Left colon (tissue), 2 donors: ENCODE measurements at regions not wholly inside any gene's neighbourhood (a gene's known extent, or its start where the extent isn't known, plus 50 kb on each side); places are given as distances from the start of the nearest gene placed in this dataset.
"Not testable (repeated sequence)": the region's sequence is repeated elsewhere in the genome, so short reads cannot be mapped to it uniquely, and the experiment has no call there.

Source experiments
- ATAC-seq: fragments of 200-7000 bp; cut with Tn5 transposase; one replicate; pipeline ENCODE4 v1.9.1; 2020; ENCODE audit warnings: mild to moderate bottlenecking, moderate library complexity
- DNase-seq, 2 donors: peaks; one replicate each; pipeline ENCODE4 v3.0.0-alpha.2; 2020
- intact Hi-C, 2 donors: fragments of 100-400 bp; cut with DNase I in 1 of 2; cut with micrococcal nuclease in 1 of 2; formaldehyde crosslinking; loops; one replicate each; pipeline versions ENCODE4 v1.11.2 to v1.14.0; 2022; cut with DNase I, micrococcal nuclease
- donor health status: DM: no; HTN: no; CAD: no.
- donor health status: DM: yes; HTN: yes; CAD: no.

DNA sequence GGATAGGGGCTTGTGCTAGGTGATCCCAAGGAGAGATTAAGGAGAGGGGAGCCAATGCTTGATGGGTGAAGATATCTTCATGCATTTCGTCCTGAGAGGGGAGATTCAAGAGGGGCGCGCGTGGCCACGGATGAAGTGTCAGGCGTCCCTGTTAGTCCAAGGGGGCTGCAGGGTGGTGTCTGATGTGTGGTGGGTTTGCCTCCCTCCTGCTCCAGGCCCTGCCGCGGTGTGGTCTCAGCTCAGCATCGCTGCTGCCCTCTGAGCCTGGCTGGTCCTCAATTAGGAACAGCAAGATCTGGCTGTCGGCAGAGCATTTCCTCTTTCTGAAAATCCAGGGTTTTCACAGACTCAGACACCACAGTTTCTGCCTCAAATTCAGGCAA is 318.0 kb downstream of the THBS2 start:
- no peak for DNase-seq
- intact Hi-C loops: no loop called here
- ATAC-seq: no peak

DNA sequence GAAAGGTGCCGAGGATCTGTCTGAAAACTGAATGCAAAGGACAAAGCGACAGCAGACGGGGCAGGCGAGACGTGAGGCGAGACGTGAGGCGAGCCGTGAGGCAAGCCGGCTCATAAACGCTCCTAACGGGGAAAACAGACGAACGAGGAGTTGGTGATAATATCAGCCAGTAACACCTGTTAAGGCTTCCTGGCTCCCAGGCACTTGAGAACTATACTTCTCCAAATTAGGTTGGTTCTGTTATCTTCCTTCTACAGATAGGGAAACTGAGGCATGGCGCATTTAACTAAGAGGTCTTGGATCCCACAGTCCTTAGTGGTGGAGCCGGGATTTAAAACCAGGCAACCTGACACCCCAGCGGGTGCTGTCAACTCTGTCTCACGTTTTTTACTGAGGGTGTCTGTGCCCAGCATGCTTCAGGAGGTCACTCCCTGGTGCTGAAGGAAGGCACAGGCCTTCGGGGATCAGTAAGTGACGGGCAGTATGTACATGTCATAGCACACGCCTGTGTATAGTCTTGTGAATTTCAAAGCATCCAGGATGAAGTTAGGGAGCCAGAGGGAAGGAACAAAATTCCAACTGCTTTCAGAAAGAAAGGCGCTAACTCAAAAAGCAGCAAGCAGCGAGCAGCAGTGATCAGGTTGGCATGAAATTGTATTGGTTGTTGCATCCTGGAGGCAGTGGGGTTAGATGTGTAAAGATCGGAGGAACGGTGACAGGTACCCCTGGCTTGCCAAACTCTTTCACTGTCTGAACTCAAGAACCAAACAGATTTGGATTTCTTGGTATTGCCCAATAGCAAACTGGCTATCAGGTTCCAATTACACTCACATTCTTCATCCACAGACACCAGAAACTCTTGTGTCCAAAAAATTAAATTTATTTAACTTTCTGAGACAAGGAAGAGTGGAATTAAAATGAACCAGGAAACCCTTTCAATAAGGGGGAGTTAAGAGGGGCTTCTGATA is 318.7 kb downstream of the THBS2 start:
- DNase-seq (no peak), ATAC-seq (no peak)
- intact Hi-C loops: no loop called here

DNA sequence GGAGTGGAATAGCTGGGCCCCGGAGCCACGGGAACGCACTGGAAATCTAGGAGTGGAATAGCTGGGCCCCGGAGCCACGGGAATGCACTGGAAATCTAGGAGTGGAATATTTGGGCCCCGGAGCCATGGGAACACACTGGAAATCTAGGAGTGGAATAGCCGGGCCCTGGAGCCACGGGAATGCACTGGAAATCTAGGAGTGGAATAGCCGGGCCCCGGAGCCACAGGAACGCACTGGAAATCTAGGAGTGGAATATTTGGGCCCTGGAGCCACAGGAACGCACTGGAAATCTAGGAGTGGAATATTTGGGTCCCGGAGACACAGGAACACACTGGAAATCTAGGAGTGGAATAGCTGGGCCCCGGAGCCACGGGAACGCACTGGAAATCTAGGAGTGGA is 321.5 kb downstream of the THBS2 start:
- DNase-seq, ATAC-seq, intact Hi-C loops: not testable (repeated sequence)

DNA sequence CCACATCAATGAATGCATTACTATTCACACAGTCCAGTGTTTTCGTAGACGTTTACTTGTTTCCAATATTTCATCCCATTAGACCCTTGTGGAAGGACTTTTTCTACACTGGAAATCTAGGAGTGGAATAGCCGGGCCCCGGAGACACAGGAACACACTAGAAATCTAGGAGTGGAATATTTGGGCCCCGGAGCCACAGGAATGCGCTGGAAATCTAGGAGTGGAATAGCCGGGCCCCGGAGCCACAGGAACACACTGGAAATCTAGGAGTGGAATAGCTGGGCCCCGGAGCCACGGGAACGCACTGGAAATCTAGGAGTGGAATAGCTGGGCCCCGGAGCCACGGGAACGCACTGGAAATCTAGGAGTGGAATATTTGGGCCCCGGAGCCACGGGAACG is 322.6 kb downstream of the THBS2 start:
- intact Hi-C loops, ATAC-seq, DNase-seq: not testable (repeated sequence)

DNA sequence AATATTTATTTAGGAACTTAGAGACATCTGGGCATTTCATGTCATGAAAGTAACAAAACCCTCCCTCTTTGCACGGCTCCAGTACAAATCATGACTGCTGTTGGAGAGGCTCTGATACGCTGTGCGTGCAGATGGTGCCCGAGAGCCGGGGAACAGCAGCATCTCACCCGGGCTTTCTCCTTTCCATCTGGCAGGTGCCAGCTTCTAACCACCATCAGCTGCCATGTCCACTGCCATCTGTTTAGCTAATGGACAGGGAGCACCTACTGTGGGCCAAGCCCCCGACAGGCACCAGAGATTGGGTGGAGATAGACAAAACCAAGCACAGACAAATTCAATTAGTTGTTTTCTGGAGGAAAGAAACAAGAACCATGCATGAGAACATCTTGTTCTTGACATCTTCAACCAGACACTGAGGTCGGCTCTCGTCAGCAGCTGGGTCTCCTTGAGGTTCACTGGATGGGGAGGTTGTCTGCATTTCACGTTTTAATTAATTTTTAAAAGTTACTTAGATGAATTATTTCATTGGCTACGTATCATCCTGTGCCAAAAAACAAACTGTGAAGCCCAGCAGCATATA is 323.7 kb downstream of the THBS2 start:
- no peak for ATAC-seq
- intact Hi-C loops: no loop called here
- DNase-seq: no peak

DNA sequence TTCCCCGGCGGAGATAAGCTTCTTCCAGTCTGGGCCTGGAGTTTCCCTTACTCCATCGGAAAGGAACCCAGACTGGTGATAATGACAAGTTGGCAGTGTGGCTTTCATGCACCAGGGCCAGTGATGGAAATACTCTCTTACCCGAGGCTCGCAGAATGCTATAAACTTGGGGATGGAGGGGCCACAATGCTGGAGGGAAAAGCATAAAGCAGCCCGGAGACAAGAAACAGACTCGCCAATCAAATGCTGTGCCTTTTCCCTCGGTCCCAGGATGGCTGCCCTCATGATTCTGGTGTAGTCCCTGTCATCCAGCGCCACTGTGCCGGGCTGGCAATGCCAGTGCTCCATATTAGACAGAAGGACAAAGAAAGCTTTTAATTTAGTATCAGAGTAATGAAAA is 325.6 kb downstream of the THBS2 start:
- DNase-seq (no peak), ATAC-seq (no peak)
- intact Hi-C loops: no loop called here

DNA sequence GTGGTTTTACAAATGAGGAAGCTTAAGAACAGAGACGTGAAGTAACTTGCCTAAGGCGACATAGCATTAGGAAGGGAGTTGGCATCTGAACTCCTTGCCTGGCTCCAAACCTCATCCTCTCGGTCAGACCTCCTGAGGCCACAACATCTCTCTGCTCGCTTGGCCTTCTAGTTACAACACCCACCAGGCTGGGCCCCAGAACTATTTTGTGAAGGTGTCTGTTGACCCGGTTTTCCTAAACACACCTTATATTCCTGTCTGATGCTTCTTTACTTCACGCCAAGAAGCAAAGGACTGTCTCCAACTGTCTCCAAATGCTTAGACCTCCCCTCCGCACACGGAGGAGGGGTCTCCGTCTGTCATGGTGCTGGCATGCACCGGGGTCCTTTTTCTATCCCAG is 326.6 kb downstream of the THBS2 start:
- ATAC-seq: no peak
- intact Hi-C loops: no loop called here
- no peak for DNase-seq

DNA sequence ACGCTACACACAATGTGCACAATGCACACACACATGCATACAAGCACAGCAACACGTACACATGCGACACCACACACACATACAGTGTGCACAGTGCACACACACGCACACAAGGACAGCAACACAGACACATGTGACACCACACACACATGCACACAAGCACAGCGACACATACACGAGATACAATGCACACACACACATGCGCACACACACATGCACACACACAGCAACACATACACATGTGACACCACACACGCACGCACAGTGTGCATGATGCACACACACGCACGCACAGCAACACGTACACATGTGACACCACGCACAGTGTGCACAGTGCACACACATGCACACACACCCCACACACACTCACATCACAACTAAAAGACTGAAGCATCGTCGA is 327.3 kb downstream of the THBS2 start:
- no peak for ATAC-seq
- no peak for DNase-seq

DNA sequence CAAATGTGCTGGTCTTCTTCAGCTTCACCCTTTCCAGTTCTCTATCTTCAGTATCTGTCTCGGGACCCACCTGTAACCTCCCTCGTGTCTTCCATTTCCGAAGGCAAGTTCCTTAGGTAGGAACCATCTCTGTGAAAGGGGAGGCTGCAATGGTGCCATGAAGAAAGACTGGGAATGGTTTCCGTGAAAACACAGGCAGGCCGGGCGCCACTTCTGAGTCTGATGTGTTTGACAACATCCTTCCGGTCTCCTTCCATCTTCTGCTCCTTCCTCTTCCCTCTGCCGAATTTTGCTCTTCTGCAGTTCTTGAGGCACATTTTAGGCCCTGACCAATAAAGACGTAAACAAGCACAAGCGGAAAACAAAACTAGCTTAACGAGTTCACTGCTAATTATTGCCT is 328.0 kb downstream of the THBS2 start:
- no peak for ATAC-seq
- DNase-seq: no peak
- intact Hi-C loops: no loop called here

More for the DNA sequence above, 327.3 kb downstream of the THBS2 start:
- intact Hi-C loops: no loop called here

DNA sequence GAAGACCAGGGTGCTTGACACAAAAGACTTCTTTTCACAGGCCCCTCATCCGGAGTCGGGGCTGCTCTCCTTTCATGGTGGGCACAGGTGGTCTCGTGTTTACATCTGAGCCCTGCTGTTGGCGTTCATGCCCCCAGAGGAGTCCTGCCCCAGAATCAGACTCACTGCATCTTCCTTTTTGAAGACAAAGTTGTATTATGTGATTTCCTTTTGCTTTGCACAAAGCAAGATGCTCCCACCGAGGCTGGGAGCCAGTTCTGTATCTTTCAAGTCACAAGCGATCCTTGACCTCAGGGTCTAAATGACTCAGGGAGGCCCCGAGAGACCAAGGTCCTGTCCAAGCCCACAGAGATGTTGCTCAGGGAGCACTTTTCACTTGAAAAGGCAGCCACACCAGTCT is 330.5 kb downstream of the THBS2 start:
- intact Hi-C loops: no loop called here
- ATAC-seq: no peak
- DNase-seq: no peak

DNA sequence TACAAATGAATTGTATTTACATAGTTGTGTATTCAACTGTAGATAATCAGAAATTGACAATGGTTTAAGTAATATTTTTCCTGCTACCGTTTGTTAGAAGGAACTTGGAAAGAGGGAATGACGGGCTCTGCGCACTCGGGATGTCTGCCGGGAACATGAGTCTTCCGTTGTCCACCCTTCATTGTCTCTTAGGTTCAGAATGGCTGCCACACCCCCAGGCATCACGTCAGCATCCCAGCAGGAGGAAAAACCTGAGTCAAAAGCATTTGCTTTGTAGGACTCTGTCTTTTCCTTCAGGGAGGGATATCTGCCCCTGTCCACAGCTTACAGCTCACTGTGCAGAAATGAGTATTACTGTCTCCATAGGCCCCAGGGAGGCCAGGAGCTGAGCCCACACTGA is 331.2 kb downstream of the THBS2 start:
- DNase-seq (no peak), ATAC-seq (no peak)
- intact Hi-C loops: no loop called here

DNA sequence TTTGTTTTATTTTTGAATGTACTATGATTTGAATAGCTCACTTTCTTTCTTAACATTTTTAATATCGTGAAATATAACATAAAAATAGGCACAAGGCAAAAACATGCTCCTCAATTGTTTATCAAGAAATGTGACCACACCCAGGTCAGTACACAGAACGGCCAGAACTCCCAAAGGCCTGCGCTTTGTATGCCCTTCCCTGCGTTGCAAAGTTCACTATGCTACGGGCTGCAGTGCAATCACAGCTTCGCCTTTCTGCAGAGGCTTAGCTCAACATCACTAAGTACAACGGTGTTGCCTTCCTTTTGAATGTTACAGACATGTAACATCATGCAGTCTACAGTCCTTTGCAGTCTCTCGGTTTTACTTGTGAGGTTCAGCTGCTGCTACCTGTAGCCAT is 333.4 kb downstream of the THBS2 start:
- intact Hi-C loops: no loop called here
- DNase-seq (peak; percentile 54 to 74), ATAC-seq (peak; percentile 91)

DNA sequence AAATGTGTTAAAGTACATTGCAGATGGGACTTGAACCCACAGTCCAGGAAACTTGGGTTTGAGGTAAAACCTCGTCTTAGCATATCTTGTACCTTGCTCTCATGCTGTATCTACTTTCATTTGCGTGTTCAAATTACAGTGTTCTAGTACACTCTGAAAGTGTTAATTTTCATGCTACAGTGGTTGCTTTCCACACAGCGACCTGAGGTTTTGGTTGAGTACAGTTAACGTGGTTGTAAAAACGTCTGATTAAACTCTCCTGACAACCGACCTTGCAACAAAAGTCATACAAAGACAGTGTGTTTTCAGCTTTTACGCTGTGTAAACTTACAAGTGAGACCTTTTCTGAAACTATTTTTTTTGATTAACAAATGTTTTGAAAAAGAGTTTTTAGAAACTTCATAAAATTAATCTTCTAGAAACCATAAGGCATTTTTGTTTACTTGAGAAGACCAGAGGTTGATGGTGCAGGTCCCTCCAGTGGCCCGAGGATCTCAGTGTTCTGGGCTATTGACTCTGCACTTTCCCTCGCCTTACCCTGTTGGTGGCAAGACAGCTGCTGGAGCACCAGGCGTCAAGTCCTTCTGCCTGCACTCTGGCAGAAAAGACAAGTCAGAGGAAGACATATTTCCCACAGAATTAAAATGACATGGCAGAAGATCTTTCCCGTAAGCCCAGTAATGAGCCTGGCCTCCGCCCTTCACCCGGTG is 334.0 kb downstream of the THBS2 start:
- intact Hi-C loops: no loop called here
- DNase-seq (no peak), ATAC-seq (peak; percentile 16)

DNA sequence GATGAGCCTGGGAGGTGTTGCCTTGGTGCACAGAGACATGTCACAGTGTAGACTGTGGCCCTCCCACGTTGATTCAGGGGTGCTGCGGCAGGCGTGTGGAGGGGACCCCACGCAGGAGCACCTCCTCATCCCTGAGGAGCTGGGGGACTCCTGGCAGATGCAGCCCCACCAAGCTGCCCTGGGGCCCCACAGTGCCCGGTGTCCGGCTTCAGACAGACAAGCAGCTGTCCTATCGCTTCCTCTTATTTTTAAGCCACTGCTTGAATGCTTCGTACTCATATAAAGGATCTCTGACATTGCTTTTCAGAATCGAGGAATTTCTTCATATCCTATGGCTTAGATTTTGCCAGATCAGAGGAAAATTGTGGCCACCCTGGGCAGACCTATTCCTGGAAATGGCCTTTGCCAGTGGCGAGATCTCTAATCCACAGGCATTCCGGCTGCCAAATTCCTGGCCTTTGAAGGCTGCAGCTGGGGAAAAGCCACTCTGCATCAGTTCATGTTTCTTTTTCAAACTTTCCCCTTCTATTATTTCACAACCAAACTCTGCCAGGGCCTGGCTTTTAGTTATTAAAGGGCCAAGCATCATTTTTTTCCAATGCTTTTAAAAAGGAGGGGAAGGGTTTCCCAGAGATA is 337.0 kb downstream of the THBS2 start:
- ATAC-seq (no peak), DNase-seq (no peak)

DNA sequence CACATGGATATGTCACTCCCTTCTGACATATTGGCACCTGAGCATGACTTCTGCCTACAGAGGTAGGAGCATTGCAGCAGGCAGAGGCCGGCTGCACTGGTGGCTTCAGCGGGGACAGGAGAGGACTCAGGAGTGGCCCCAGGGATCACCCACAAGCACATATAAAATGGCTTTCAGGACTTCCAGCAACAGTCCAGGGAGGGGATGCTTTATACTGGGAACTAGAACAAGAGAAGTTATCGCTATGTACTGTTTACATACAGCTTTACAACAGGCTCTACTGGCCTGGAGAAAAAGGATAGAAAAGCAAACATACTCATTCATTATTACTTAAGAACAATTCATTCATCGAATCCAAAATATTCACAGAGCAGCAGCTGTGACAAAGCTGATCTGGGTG is 337.8 kb downstream of the THBS2 start:
- DNase-seq: no peak
- intact Hi-C loops: no loop called here
- peak; percentile 59 for ATAC-seq

More for the DNA sequence above, 337.0 kb downstream of the THBS2 start:
- intact Hi-C loops: no loop called here

DNA sequence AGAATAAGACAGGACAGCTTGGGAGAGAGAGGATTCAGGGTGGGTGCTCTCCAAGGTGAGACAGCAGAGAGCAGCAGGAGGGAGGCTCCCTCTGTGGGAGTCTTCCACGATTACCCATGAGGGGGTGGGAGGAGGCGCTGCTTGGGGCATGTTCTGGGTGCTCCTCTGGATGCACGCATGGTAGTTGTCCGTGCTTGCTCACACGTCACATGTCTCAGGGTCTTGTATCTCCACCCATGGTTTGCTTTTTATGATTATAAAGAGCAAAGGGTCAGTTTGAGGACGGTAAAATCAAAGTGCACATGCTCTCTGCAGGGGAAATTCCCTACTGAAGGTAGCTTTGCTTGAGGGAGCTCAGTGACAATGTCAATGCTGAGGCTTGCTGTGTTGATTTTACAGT is 338.4 kb downstream of the THBS2 start:
- ATAC-seq (peak; percentile 76), DNase-seq (peak in 1 of 2 donors; percentile 53)
- intact Hi-C loops: no loop called here

DNA sequence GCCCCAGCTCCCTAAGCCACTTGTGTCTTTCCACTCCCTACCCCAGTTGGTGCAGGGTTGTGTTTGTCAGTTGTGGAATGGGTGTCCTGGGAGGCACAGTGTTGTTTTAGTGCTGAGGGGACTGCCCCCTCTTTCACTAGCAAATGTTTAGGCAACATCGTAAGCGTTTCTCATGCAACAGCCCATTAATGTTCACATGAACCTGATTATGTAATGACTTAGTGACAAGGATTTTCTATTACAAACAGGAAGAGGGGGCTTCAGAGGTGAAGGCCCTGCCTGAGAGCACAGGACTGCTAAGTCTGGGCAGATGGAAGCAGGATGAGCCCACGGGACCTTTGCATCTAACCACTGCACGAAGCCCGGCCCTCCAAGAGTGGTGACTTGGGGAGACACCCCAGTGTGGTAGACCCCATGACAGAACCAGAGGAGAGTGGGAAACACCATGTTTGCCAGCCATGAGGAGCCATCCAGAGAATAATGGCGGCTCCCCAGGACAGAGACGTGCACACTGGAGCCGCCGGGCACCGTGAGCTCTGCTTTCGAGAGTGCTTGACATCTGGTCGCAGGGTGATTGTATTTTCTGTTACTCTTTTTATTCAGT is 339.7 kb downstream of the THBS2 start:
- no peak for DNase-seq
- intact Hi-C loops: no loop called here
- no peak for ATAC-seq

DNA sequence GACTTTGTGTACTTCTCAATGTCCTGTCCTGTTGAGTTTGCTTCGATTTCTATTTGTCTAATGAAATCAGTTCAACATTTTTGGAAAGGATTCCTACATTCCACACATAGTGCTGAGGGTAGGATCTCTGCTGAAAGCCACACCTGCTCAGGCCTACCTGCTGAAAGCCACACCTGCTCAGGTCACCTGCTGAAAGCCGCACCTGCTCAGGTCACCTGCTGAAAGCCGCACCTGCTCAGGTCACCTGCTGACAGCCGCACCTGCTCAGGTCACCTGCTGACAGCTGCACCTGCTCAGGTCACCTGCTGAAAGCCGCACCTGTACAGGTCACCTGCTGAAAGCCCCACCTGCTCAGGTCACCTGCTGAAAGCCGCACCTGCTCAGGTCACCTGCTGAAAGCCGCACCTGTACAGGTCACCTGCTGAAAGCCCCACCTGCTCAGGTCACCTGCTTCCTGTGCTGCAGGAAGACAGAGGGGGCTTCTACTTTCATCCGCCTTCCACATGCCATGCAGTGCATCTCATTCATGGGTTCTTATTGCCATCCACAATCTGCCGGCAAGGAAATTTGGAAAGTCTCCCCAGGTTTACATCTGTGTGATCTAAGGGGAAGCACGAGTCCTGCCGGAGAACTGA is 340.3 kb downstream of the THBS2 start:
- peak in 1 of 2 donors; percentile 64 for DNase-seq
- peak; percentile 51 for ATAC-seq
- intact Hi-C loops: not testable (repeated sequence)

DNA sequence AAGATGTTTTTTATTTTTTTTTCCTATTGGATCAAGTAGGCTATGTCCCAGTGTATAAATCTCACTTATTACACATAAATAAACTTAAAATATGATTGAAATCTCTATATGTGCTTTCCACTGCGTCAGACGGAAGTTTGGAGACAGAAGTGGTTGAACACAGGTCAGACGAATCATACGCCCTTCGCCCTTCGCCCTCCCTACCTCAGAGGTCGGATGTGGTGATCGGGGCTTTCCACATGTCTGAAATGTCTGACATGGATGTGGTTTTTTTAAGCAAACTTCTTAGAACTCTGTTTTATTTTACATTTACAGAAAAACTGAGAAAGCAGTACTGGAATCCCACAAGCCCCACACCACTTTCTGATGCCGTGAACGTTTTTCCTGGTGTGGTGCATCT is 344.4 kb downstream of the THBS2 start:
- DNase-seq: no peak
- intact Hi-C loops: no loop called here
- no peak for ATAC-seq
